ENCODE measurements at regions not wholly inside any gene's neighbourhood (a gene's known extent, or its start where the extent isn't known, plus 50 kb on each side); places are given as distances from the start of the nearest gene placed in this dataset.
"Not testable (repeated sequence)": the region's sequence is repeated elsewhere in the genome, so short reads cannot be mapped to it uniquely, and the experiment has no call there.

- not testable (repeated sequence) for DNase-seq
Observed at GRCh38 chr15:20473465-20473864, 68.1 kb downstream of the GOLGA6L6 start.

GRCh38 chr15:20472983-20473382 is 68.6 kb downstream of the GOLGA6L6 start:
- DNase-seq = not testable (repeated sequence)

DNA sequence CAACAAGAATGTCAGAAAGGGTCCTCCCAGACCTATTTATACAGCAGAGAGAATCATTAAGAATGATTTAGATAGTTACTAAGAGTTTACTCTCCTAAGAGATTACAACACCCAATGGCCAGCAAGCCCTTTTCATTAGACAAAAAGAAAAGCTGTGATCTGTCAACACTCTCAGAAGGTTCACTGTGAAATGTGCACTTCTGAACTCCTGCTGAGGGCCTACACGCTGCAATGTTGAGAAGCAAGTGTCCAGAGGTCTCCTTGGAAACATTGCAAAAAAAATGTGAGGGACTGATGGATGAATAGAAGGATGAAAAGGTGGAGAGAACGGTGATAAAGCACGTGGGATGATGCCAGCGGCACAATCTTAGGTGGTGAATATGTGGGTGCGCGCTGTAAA is 70.8 kb downstream of the GOLGA6L6 start:
- not testable (repeated sequence) for DNase-seq

DNA sequence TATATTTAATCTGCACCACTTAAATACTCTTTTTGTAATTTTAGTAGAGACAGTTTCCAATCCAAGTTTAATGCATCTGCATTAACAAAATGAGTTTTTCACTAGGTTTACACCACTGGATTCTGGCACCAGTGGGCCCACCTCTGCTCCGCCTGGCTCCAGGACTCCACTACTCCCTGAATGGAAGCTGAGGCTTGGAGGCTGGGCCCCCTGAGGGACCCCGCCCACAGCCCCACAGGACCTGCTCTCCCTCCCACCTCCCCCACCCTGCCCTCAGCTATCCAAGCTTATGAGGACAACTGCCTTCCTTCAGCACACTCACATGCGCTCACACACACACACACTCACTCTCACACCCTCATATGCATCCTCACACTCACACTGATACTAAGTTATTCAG is 100.5 kb downstream of the GOLGA6L6 start:
- DNase-seq = not testable (repeated sequence)

- DNase-seq = not testable (repeated sequence)
Observed at GRCh38 chr15:20440390-20440789, 101.2 kb downstream of the GOLGA6L6 start.

- not testable (repeated sequence) for DNase-seq
Observed at GRCh38 chr15:20439111-20439510, 102.5 kb downstream of the GOLGA6L6 start.

DNA sequence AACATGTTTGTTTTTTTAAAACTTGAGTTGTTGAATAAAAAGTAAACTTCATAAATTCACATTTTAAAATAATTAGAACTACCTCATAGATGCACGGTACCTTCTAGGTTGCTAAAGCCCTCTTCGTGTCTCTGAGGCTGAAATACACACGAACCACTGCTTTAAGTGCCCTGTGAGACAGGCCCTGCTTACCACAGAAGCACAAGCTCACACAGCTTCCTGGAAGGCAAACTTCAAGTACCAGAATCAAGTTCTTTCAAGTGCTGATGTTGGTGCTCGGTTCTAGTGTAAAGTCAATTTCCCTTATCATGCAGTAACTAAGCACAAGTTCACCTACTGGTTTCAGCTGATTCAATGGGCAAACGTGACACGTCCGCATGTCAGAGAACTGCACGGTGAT is 103.3 kb downstream of the GOLGA6L6 start:
- not testable (repeated sequence) for DNase-seq

DNA sequence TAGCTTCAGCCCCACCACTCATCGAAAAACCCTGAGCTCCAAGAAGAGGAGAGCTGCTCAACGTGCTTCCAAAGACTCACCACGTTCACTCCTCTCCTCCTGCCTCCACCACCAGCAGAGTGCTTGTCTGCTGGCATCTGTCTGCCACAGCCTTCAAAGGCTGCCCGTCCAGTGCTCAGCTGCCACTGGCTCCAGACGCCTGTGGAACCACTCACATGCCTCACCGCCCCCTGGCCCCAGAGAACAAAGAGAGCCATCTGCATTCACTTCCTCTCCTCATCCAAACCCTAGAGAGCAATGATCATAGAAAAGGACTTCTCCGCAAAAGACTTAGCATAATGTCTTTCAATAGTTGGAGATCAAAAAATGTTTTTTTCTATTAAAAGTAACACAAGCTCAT is 108.1 kb downstream of the GOLGA6L6 start:
- not testable (repeated sequence) for DNase-seq

DNA sequence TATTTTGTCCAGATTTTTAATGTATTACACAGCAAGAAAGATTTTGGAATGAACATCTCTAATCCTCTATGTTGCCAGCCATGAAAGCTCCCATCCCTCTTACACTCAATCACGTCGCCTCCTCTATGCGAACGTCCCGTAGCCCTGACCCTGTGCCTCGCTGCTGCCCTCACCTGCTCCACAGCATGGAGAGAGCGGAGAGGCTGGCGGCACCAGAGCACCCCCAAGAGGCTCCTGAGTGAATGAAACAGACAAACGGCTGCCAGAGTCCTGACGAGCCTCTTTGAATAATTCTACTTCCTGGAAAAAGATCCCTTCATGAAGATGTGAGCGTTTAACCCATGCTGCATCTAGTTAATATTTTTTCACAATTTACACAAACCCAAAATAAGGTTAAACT is 111.1 kb downstream of the GOLGA6L6 start:
- not testable (repeated sequence) for DNase-seq

GRCh38 chr15:20420710-20421109 is 120.9 kb downstream of the GOLGA6L6 start:
- DNase-seq = not testable (repeated sequence)

DNA sequence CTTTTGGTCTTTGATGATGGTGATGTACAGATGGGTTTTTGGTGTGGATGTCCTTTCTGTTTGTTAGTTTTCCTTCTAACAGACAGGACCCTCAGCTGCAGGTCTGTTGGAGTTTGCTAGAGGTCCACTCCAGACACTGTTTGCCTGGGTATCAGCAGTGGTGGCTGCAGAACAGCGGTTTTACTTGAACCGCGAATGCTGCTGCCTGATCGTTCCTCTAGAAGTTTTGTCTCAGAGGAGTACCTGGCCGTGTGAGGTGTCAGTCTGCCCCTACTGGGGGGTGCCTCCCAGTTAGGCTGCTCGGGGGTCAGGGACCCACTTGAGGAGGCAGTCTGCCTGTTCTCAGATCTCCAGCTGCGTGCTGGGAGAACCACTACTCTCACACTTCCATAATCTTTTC is 125.0 kb downstream of the GOLGA6L6 start:
- not testable (repeated sequence) for DNase-seq

DNA sequence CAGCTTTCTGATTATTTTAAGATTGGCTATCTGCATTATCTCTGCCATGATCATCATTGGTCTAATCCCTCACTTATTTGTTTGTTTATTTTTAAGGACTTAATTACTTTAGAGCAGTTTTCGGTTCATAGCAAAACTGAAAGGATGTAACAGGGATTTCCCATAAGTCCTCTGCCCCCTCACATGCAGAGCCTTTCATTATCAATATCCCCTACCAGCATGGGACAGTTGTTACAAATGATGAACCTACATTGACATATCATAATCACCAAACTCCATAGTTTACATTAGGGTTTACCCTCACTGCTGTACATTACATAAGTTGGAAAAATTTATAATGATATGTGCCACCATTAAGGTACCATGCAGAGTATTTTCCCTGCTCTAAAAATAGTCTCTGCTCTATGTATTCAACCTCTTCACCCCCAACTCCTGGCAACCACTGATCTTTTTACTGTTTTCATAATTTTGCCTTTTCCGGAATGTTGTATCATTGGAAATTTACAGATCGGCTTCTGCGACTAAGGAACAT is 131.9 kb downstream of the GOLGA6L6 start:
- DNase-seq = not testable (repeated sequence)

DNA sequence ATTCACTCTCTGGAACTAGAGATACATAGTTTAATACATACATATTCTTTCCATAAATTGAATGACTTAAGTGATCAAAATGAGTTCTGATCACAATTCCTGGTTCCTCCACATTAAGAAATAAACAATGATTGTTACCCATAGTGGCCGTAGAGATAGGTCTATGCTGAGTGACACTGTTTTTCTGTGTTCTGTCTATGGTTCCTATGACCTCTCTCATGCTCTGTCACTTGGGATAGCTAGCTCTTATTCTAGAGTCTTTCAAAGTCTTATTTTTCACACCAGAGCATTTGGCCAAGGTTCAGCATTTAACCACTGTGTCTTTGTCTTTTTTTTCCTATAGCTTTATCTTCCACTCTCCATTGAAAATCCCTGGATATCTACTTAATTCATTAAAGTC is 132.4 kb downstream of the GOLGA6L6 start:
- DNase-seq = no peak

DNA sequence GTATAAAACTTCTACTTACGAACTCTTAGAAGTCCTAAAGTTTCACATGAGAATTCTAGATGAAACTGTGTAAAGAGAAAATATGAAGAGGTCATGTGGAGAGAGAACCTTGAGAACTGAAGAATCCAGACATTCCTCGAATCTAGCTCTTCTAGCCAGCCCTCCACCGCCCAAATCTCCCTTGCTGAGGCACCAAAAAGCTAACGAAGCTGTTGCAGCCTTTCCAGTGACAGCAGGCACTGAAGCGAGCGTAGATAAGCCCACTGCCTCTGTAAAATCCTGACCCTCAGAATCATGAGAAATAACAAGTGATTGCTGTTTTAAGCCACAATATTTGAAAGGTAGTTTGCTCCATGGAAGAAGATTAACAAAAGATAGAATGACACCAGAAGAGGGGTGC is 134.0 kb downstream of the GOLGA6L6 start:
- no peak for DNase-seq

DNA sequence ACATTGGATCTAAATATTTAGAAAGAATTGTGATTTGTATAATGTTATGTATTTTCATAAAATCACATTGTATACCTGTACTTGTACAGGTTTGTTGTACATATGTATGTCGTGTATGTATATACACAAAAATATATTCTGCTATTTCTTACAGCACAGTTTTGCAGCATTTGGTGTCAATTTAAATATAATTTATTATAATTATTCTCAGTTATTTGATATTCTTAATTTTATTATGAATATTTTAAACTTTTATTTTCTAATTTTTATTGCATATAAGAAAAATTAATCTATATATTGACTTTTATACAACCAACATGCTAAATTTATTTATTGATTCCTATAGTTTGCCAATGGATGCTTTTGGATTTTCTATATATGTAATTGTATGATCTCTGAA is 137.0 kb downstream of the GOLGA6L6 start:
- DNase-seq = not testable (repeated sequence)

GRCh38 chr15:20402586-20402985 is 139.0 kb downstream of the GOLGA6L6 start:
- not testable (repeated sequence) for DNase-seq

DNA sequence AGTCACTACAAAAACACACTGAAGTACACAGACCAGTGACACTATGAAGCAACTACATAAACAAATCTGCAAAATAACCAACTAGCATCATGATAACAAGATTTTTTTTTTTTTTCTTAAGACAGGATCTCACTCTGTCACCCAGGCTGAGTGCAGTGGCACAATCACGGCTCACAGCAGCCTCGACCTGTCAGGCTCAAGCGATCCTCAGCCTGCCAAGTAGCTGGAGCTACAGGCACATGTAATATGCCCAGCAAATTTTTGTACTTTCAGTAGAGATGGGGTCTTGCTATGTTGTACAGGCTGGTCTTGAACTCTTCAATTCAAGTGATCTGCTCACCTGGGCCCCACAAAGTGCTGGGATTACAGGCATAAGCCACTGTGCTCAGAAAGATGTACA is 140.5 kb downstream of the GOLGA6L6 start:
- not testable (repeated sequence) for DNase-seq

- not testable (repeated sequence) for DNase-seq
Observed at GRCh38 chr15:20398680-20399079, 142.9 kb downstream of the GOLGA6L6 start.

- DNase-seq = not testable (repeated sequence)
Observed at GRCh38 chr15:20388161-20388560, 153.4 kb downstream of the GOLGA6L6 start.

DNA sequence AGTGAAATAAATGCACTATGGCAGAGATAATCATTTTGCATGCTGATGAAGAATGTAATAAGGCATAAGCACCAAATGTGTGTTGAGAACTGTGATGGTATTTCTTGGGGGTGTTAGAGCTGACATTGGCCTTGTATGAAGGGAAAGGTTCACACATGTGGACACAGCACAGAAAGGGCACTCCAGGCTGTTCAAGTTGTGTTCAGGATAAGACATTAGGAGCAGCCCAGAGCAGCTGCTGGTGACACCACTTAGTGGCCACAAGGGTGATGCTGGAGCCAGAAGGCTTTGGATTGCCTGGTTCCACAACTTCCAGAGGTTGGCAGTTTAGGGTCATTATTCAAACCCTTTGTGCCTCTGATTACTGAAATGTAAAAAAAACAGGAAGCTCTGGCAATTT is 155.4 kb downstream of the GOLGA6L6 start:
- no peak for DNase-seq

DNA sequence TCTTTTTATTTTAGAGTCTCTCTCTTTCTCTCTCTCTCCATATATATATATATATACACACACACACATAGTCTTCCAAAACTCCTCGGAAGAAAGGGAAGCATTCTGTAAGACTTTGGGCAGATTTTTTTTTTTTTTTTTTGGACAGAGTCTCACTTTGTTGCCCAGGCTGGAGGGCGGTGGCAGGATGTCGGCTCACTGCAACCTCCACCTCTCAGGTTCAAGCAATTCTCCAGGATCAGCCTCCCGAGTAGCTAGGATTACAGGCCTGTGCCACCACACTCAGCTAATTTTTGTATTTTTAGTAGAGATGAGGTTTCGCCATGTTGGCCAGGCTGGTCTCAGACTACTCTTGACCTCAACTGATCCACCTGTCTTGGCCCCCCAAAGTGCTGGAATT is 161.4 kb downstream of the GOLGA6L6 start:
- DNase-seq = not testable (repeated sequence)

GRCh38 chr15:20376872-20377271 is 164.7 kb downstream of the GOLGA6L6 start:
- no peak for DNase-seq

- DNase-seq = not testable (repeated sequence)
Observed at GRCh38 chr15:20372416-20372815, 169.2 kb downstream of the GOLGA6L6 start.

DNA sequence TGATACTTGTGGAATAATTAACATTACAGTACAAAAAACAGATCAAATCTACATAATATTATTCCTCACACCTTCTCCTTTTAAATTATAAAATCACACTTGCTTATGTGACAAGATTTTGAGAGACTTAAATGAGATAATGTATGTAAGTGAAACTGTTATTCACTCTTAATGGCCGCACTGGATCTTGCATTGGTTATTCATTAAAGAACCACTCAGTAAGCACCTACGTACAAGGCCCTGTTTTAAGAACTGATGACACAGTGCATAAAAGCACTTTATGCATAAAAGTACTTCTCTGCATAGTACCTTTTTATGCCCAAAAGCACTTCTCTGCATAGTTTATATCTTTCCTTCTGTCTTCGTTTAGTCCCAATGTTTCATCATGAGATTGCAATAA is 172.1 kb downstream of the GOLGA6L6 start:
- no peak for DNase-seq

- no peak for DNase-seq
Observed at GRCh38 chr15:20368974-20369373, 172.6 kb downstream of the GOLGA6L6 start.
